GM23248 (cell line): ENCODE measurements at regions not wholly inside any gene's neighbourhood (a gene's known extent, or its start where the extent isn't known, plus 50 kb on each side); places are given as distances from the start of the nearest gene placed in this dataset.
A peak's percentile ranks its signal among the peaks of the same experiment; 100 is the strongest.

Source experiments
- DNase-seq: peaks from one replicate; pipeline ENCODE4 v3.0.0-alpha.2; 2015
- H2AFZ ChIP-seq: fragments of 200-600 bp; sonication (generic); 2 replicates; pipeline ENCODE4 v1.6.1; 2016; ENCODE audit warnings: antibody characterized with exemption
- H3F3A ChIP-seq: fragments of 200-600 bp; sonication (generic); 2 replicates; pipeline ENCODE4 v1.6.1; 2016; ENCODE audit warnings: mild to moderate bottlenecking, antibody characterized with exemption, mixed run types; ENCODE audit not compliant: insufficient read depth
- H3K27ac ChIP-seq: fragments of 200-600 bp; sonication (generic); 2 replicates; pipeline ENCODE4 v1.5.1; 2016; ENCODE audit warnings: mild to moderate bottlenecking
- H3K27me3 ChIP-seq: fragments of 200-600 bp; sonication (generic); replicated peaks from 2 replicates; pipeline ENCODE4 v1.6.1; 2016; ENCODE audit warnings: mild to moderate bottlenecking; ENCODE audit not compliant: insufficient read depth
- H3K36me3 ChIP-seq: fragments of 200-600 bp; sonication (generic); 2 replicates; pipeline ENCODE4 v1.6.1; 2016; ENCODE audit warnings: low read depth, mild to moderate bottlenecking
- H3K4me1 ChIP-seq: fragments of 200-600 bp; sonication (generic); 2 replicates; pipeline ENCODE4 v1.6.1; 2016; ENCODE audit warnings: mild to moderate bottlenecking; ENCODE audit not compliant: insufficient read depth
- H3K4me2 ChIP-seq: fragments of 200-600 bp; sonication (generic); one replicate; pipeline ENCODE4 v1.6.1; 2016; ENCODE audit warnings: mild to moderate bottlenecking; ENCODE audit not compliant: unreplicated experiment
- H3K4me3 ChIP-seq: fragments of 200-600 bp; sonication (generic); 2 replicates; pipeline ENCODE4 v1.5.1; 2016; ENCODE audit warnings: mild to moderate bottlenecking
- H3K79me2 ChIP-seq: fragments of 200-600 bp; sonication (generic); 2 replicates; pipeline ENCODE4 v1.6.1; 2016; ENCODE audit warnings: mild to moderate bottlenecking; ENCODE audit not compliant: insufficient read depth
- H3K9ac ChIP-seq: fragments of 200-600 bp; sonication (generic); 2 replicates; pipeline ENCODE4 v1.6.1; 2016; ENCODE audit warnings: mild to moderate bottlenecking
- H3K9me2 ChIP-seq: fragments of 200-600 bp; sonication (generic); 2 replicates; pipeline ENCODE4 v1.6.1; 2016; ENCODE audit warnings: mixed run types, mild to moderate bottlenecking, moderate library complexity; ENCODE audit not compliant: insufficient read depth
- H3K9me3 ChIP-seq: fragments of 200-600 bp; sonication (generic); one replicate; pipeline ENCODE4 v1.6.1; 2017; ENCODE audit warnings: low read depth
- H4K20me1 ChIP-seq: fragments of 200-600 bp; sonication (generic); 2 replicates; pipeline ENCODE4 v1.6.0; 2016; ENCODE audit not compliant: insufficient read depth
- EZH2 ChIP-seq: fragments of 200-600 bp; sonication (generic); IDR thresholded peaks from 2 replicates; pipeline ENCODE4 v1.6.1; 2018; ENCODE audit warnings: antibody characterized with exemption, mild to moderate bottlenecking; ENCODE audit not compliant: insufficient read depth, poor library complexity, severe bottlenecking
- EZH2phosphoT487 ChIP-seq: fragments of 200-600 bp; sonication (generic); IDR thresholded peaks from 2 replicates; pipeline ENCODE4 v1.6.1; 2018; ENCODE audit warnings: antibody characterized with exemption, moderate library complexity, mild to moderate bottlenecking, low read depth; ENCODE audit not compliant: insufficient read depth
- WGBS, 2 experiments: methylation state at CpG; one replicate each; pipeline ENCODE4 v1.1.6; 2015 to 2017; ENCODE audit warnings: low lambda C conversion rate in 2 of 2, low coverage in 1 of 2; ENCODE audit errors: missing lambda C conversion rate in 2 of 2; 5-methylcytosine and 5-hydroxymethylcytosine counted together
- in situ Hi-C: fragments of 300-500 bp; cut with MboI; formaldehyde crosslinking; loops from 2 replicates; pipeline ENCODE4 v1.15.0; 2020

DNA sequence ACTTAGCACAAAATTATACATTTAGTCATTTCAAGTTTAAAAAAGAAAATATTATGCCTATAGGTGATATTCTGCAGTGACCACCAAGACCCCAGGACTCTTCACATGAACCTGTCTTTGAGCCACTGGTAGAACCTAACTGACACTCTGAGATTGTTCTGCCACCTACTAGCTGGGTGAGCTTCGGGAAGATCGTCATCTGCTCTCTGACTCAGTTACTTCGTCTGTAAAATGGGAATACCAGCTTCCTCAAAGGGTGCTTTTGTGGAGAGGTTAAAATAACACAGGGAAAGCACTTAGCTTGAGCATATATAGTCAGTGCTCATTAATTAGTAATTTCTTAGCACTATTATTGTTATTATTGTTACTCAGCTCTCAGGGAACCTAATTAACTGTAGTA is 228.5 kb upstream of the JUN start:
- H3K9me2 ChIP-seq: no peaks in the 10 kb centered on the region
- no peaks in the 10 kb centered on the region for H3K36me3 ChIP-seq
- H3K9ac ChIP-seq: no peak overlapping the region
- H3K27ac ChIP-seq: peak overlapping the region; percentile 89; the same call in 1 of the 2 replicates
- in situ Hi-C loops: no loop called here
- H3K27me3 ChIP-seq: no peaks in the 10 kb centered on the region
- H3K4me3 ChIP-seq: no peak overlapping the region
- TF ChIP-seq EZH2: no peak
- no peak for TF ChIP-seq EZH2phosphoT487
- DNase-seq: no peak
- H3F3A ChIP-seq: peaks cover 25% of the 10 kb centered on the region
- peaks cover 63% of the 10 kb centered on the region for H3K4me1 ChIP-seq
- H3K9me3 ChIP-seq: no peaks in the 10 kb centered on the region
- H4K20me1 ChIP-seq: no peaks in the 10 kb centered on the region
- peak overlapping the region; percentile 82; the same call in 1 of the 2 replicates for H2AFZ ChIP-seq
- H3K79me2 ChIP-seq: no peaks in the 10 kb centered on the region
- WGBS, 2 experiments: 98 to 99% methylated on average over 3 of the region's 3 CpGs
- no peak overlapping the region for H3K4me2 ChIP-seq

DNA sequence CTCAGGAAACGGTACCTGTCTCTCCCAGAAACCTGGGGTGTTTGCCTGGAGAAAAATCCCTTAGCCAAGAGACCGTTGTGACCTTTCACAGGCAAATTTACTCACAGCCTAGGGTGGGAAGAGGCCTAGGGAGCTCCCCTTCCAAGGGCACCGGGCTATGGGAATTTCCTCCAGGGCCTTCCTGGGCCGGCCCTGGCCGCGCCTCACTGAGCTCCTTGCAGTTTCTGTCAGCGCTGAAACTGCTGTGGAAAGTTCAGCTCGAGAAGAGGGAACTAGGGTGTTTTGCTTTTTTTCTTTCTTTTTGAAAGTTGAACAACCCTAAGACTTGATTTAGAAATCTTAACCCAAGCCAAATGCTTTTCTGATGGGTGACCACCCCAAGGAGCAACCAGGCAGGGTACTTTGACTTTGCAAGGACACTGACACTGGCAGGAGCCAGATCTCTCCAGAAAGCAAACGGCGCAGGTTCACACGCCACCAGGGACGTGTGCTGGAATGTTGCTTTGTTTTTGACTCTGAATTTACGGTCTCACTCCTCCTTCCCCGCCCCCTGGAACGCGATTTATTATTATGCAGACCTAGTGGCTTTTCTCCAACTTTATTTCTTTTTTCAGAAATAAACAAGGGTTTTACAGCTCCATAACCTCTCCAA is 229.6 kb upstream of the JUN start:
- peaks cover 21% of the 10 kb centered on the region for H3F3A ChIP-seq
- no peaks in the 10 kb centered on the region for H3K9me3 ChIP-seq
- H3K4me1 ChIP-seq: peaks cover 55% of the 10 kb centered on the region
- H3K79me2 ChIP-seq: no peaks in the 10 kb centered on the region
- peak overlapping the region; percentile 89 for H3K27ac ChIP-seq
- peak overlapping the region; percentile 82 for H3K9ac ChIP-seq
- peak overlapping the region; percentile 82 for H2AFZ ChIP-seq
- H3K4me2 ChIP-seq: peak overlapping the region; percentile 71
- H4K20me1 ChIP-seq: no peaks in the 10 kb centered on the region
- peak; percentile 81 for DNase-seq
- no peaks in the 10 kb centered on the region for H3K36me3 ChIP-seq
- TF ChIP-seq EZH2 (no peak), EZH2phosphoT487 (no peak)
- peak overlapping the region; percentile 46 for H3K4me3 ChIP-seq
- no peaks in the 10 kb centered on the region for H3K27me3 ChIP-seq
- no peaks in the 10 kb centered on the region for H3K9me2 ChIP-seq
- in situ Hi-C loops: no loop called here
- 2 to 5% methylated on average over 16 of the region's 16 CpGs for WGBS, 2 experiments

DNA sequence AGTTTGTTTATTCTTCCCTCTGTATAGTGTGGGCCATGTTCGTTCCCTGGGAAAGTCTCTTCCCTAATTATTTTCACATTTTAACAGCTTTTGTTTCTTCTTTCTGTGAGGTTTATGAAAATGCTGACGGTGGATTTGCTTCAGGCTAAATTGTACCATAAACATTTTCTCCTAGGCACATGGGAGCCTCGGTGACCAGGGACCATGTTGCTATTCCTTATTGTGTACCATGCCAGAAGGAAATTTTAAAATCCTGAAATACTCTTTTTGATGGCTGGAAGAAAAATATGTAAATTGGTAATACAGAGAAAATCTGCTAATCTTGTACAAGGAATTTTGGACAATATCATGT is 230.1 kb upstream of the JUN start:
- no peaks in the 10 kb centered on the region for H3K9me3 ChIP-seq
- H3F3A ChIP-seq: peaks cover 21% of the 10 kb centered on the region
- H3K79me2 ChIP-seq: no peaks in the 10 kb centered on the region
- H3K27ac ChIP-seq: peak overlapping the region; percentile 89
- H3K4me3 ChIP-seq: peak overlapping the region; percentile 46
- in situ Hi-C loops: no loop called here
- no peaks in the 10 kb centered on the region for H3K9me2 ChIP-seq
- WGBS, 2 experiments: 3% methylated on average over 3 of the region's 3 CpGs
- no peaks in the 10 kb centered on the region for H4K20me1 ChIP-seq
- peak overlapping the region; percentile 82 for H2AFZ ChIP-seq
- peak overlapping the region; percentile 82 for H3K9ac ChIP-seq
- H3K4me1 ChIP-seq: peaks cover 50% of the 10 kb centered on the region
- no peaks in the 10 kb centered on the region for H3K27me3 ChIP-seq
- no peak for TF ChIP-seq EZH2
- no peak for TF ChIP-seq EZH2phosphoT487
- H3K4me2 ChIP-seq: peak overlapping the region; percentile 71
- no peak for DNase-seq
- no peaks in the 10 kb centered on the region for H3K36me3 ChIP-seq

DNA sequence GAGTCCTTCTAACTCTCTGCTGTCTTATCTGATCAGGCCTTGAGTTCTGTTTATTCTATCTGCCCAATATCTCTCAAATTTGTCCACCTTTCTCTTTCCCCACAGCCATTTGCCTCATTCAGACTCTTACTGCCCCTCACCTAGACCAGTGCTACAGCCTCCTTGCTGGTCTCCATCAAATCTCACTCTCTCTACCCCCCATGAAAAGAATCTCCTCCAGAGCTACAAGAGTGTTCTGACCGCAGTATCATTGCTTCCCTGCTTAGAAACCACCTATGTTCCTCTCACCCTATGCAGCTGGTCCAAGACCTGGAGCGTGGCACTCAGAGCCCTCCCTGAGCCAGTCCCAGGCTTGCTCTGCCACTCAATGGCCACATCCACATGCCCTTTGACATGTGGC is 231.0 kb upstream of the JUN start:
- no peak for DNase-seq
- in situ Hi-C loops: no loop called here
- no peak overlapping the region for H3K4me3 ChIP-seq
- no peaks in the 10 kb centered on the region for H3K79me2 ChIP-seq
- 0 out of 2 replicates have a peak overlapping the region, but pooled peaks have one; percentile 33 for H3K9ac ChIP-seq
- no peak overlapping the region for H3K27ac ChIP-seq
- TF ChIP-seq EZH2phosphoT487 (no peak), EZH2 (no peak)
- H3K9me3 ChIP-seq: no peaks in the 10 kb centered on the region
- H3F3A ChIP-seq: peaks cover 21% of the 10 kb centered on the region
- peaks cover 54% of the 10 kb centered on the region for H3K4me1 ChIP-seq
- H3K4me2 ChIP-seq: peak overlapping the region; percentile 24
- H3K36me3 ChIP-seq: no peaks in the 10 kb centered on the region
- no peaks in the 10 kb centered on the region for H4K20me1 ChIP-seq
- H3K27me3 ChIP-seq: no peaks in the 10 kb centered on the region
- H2AFZ ChIP-seq: peak overlapping the region; percentile 82
- no peaks in the 10 kb centered on the region for H3K9me2 ChIP-seq
- 96 to 100% methylated on average over 2 of the region's 2 CpGs for WGBS, 2 experiments

DNA sequence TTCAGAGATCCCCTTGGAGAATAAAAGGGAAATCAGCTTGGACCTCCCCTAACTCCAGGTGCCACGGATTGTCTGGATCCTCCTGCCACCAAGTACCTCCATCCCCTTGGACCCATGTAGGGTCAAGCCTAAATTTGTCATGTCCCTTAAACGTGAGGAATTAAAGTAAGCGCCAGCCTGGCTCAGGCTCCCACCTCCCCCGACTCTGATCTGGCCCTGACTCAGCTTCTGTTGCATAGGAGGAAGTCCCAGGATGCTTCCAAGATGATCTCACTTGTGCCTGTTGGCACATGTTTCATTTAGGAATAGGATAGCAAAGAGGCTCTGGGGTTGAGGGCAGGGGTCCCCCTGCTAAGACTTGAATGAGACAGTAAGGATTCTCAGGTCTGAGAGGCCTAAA is 231.9 kb upstream of the JUN start:
- H3K4me3 ChIP-seq: no peak overlapping the region
- no peaks in the 10 kb centered on the region for H3K36me3 ChIP-seq

More for the DNA sequence above, 231.9 kb upstream of the JUN start:
- Histone ChIP-seq H3K27ac (peak overlapping the region; percentile 63), H2AFZ (peak overlapping the region; percentile 82), H3K4me2 (peak overlapping the region; percentile 24), H3K9me2 (no peaks in the 10 kb centered on the region), H3K79me2 (no peaks in the 10 kb centered on the region), H3K27me3 (no peaks in the 10 kb centered on the region), H3F3A (peaks cover 21% of the 10 kb centered on the region), H3K9me3 (no peaks in the 10 kb centered on the region), H3K4me1 (peaks cover 61% of the 10 kb centered on the region), H4K20me1 (no peaks in the 10 kb centered on the region), H3K9ac (0 out of 2 replicates have a peak overlapping the region, but pooled peaks have one; percentile 33)
- in situ Hi-C loops: no loop called here
- WGBS, 2 experiments: 3 to 4% methylated on average over 4 of the region's 4 CpGs
- DNase-seq: peak; percentile 94
- TF ChIP-seq EZH2phosphoT487: no peak
- TF ChIP-seq EZH2: no peak
